HG03159 (cell line): ENCODE measurements at regions not wholly inside any gene's neighbourhood (a gene's known extent, or its start where the extent isn't known, plus 50 kb on each side); places are given as distances from the start of the nearest gene placed in this dataset.
A peak's percentile ranks its signal among the peaks of the same experiment; 100 is the strongest.

Source experiments
- ATAC-seq: cut with Tn5 transposase; IDR thresholded peaks from one replicate; pipeline ENCODE4 v1.9.1; 2021; ENCODE audit warnings: mild to moderate bottlenecking, moderate library complexity; ENCODE audit not compliant: unreplicated experiment

GRCh38 chr20:17858450-17859001, 110.1 kb downstream of the SNX5 start:
- no peak for ATAC-seq

- ATAC-seq: no peak
Measured at GRCh38 chr20:17857639-17858449, 110.8 kb downstream of the SNX5 start.

- ATAC-seq: no peak
Measured at GRCh38 chr20:17856837-17857605, 111.6 kb downstream of the SNX5 start.

GRCh38 chr20:17856024-17856564, 112.5 kb downstream of the SNX5 start:
- peak; percentile 78 for ATAC-seq

- no peak for ATAC-seq
Measured at GRCh38 chr20:17854307-17854903, 114.2 kb downstream of the SNX5 start.

GRCh38 chr20:17852323-17852722, 116.3 kb downstream of the SNX5 start:
- ATAC-seq: no peak

- ATAC-seq: no peak
Measured at GRCh38 chr20:17850684-17851026, 117.9 kb downstream of the SNX5 start.

GRCh38 chr20:17849901-17850683, 118.5 kb downstream of the SNX5 start:
- no peak for ATAC-seq

GRCh38 chr20:17849138-17849900, 119.3 kb downstream of the SNX5 start:
- no peak for ATAC-seq

- ATAC-seq: no peak
Measured at GRCh38 chr20:17848249-17849048, 120.1 kb downstream of the SNX5 start.

GRCh38 chr20:17845701-17846475, 122.7 kb downstream of the SNX5 start:
- ATAC-seq: peak; percentile 55

GRCh38 chr20:17844549-17845298, 123.9 kb downstream of the SNX5 start:
- no peak for ATAC-seq

GRCh38 chr20:17844133-17844429, 124.5 kb downstream of the SNX5 start:
- no peak for ATAC-seq

GRCh38 chr20:17843246-17844132, 125.1 kb downstream of the SNX5 start:
- no peak for ATAC-seq

- ATAC-seq: no peak
Measured at GRCh38 chr20:17841751-17842215, 126.8 kb downstream of the SNX5 start.

- ATAC-seq: no peak
Measured at GRCh38 chr20:17840423-17840822, 128.2 kb downstream of the SNX5 start.

- no peak for ATAC-seq
Measured at GRCh38 chr20:17838921-17839320, 129.7 kb downstream of the SNX5 start.
